Lower leg skin (tissue), 3 donors: ENCODE measurements at regions not wholly inside any gene's neighbourhood (a gene's known extent, or its start where the extent isn't known, plus 50 kb on each side); places are given as distances from the start of the nearest gene placed in this dataset.

Source experiments
- CTCF ChIP-seq, 3 donors: fragments of 450-650 bp; IDR thresholded peaks; one replicate each; pipeline ENCODE4 v1.5.1; 2016; ENCODE audit warnings: antibody characterized with exemption in 3 of 3, mild to moderate bottlenecking in 3 of 3, moderate library complexity in 2 of 3
- POLR2A ChIP-seq, 2 donors: fragments of 450-650 bp; IDR thresholded peaks; one replicate each; pipeline ENCODE4 v1.6.1; 2016 to 2017; ENCODE audit warnings: antibody characterized with exemption in 2 of 2, mild to moderate bottlenecking in 1 of 2, moderate library complexity in 1 of 2

- TF ChIP-seq CTCF (IDR thresholded peaks at IDR 0.05) (no peak), POLR2A (IDR thresholded peaks at IDR 0.05) (no peak)
These were observed 543.5 kb downstream of the GABRG1 start for GRCh38 chr4:45580334-45580733.
